ENCODE measurements at regions not wholly inside any gene's neighbourhood (a gene's known extent, or its start where the extent isn't known, plus 50 kb on each side); places are given as distances from the start of the nearest gene placed in this dataset.

DNA sequence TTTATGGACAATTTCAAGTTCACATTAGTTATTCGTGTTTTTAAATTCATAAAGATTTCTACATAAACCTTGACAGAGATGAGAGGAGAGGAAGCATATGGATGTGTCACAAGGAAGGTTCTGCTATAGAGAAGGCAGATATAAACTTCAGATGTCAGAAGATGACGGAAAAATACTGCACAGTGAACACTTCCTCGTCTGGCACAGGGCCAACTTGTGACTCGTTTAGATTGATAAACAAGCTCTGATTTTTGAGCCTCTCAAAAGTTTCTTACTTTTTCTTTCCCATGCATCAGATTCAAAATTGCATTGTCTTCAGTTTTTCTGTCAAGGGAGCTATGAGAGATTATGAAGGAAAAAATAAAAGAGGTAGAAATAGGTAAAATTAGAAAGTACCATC lies 156.4 kb upstream of the MINDY3 start:
- Histone ChIP-seq H2BK5ac (ENCODE audit: low read depth, low read length) (no peak overlapping the region), H3K9me3 (ENCODE audit: insufficient read depth in 2 of 2, low read depth in 1 of 2, low read length in 1 of 2) (peaks cover 0 to 2% of the 10 kb centered on the region in 2 experiments; a peak in 3 of 4 replicates), H3K4me3 (ENCODE audit: extremely low read depth in 1 of 4, insufficient read depth in 2 of 4, low read depth in 3 of 4, low read length in 4 of 4) (no peak overlapping the region), H2BK12ac (ENCODE audit: low read depth, low read length) (no peak overlapping the region), H3K18ac (ENCODE audit: extremely low read depth, low read length) (no peak overlapping the region), H3K4me1 (replicated peaks in 1 of 4; ENCODE audit: control insufficient read depth in 3 of 4, insufficient read depth in 4 of 4, low read length in 3 of 4) (no peaks in the 10 kb centered on the region), H2BK20ac (ENCODE audit: low read length) (no peak overlapping the region), H4K20me1 (replicated peaks in 1 of 2; ENCODE audit: control insufficient read depth in 1 of 2, insufficient read depth in 2 of 2, low read length in 2 of 2) (no peaks in the 10 kb centered on the region), H4K5ac (ENCODE audit: insufficient read length, low read depth, low read length) (no peak overlapping the region), H3K23me2 (ENCODE audit: low read depth, low read length) (no peaks in the 10 kb centered on the region), H2AK5ac (ENCODE audit: low read depth, low read length) (no peak overlapping the region), H3K27me3 (replicated peaks in 1 of 4; ENCODE audit: control insufficient read depth in 3 of 4, extremely low read depth in 1 of 4, insufficient read depth in 3 of 4, low read length in 3 of 4) (peaks cover 0 to 1% (median 0%) of the 10 kb centered on the region in 4 experiments; a peak in 1 of 7 replicates), H3K14ac (ENCODE audit: insufficient read length) (no peak overlapping the region), H3K36me3 (ENCODE audit: control insufficient read depth in 2 of 4, insufficient read depth in 4 of 4, low read length in 3 of 4) (no peaks in the 10 kb centered on the region), H3K79me1 (ENCODE audit: low read depth, low read length) (no peaks in the 10 kb centered on the region), H3K4me2 (ENCODE audit: insufficient read depth in 1 of 2, low read depth in 2 of 2, low read length in 2 of 2) (no peak overlapping the region), H4K91ac (replicated peaks; ENCODE audit: insufficient read length, low read length) (no peak overlapping the region), H3K4ac (replicated peaks; ENCODE audit: insufficient read length, low read depth, low read length) (no peak overlapping the region), H3K23ac (ENCODE audit: insufficient read length) (no peak overlapping the region), H2BK120ac (replicated peaks; ENCODE audit: low read depth, low read length) (no peak overlapping the region), H3K79me2 (ENCODE audit: control insufficient read depth in 1 of 2, insufficient read depth in 2 of 2, low read length in 2 of 2) (no peaks in the 10 kb centered on the region), H3K56ac (replicated peaks; ENCODE audit: insufficient read length, low read depth, low read length) (no peak overlapping the region), H3K27ac (ENCODE audit: low read depth, low read length) (no peak overlapping the region), H4K8ac (ENCODE audit: extremely low read depth, insufficient read depth, low read length) (no peak overlapping the region), H3K9ac (replicated peaks in 1 of 4; ENCODE audit: extremely low read depth in 1 of 4, low read depth in 3 of 4, low read length in 3 of 4) (no peak overlapping the region), H2AFZ (ENCODE audit: low read length) (no peak overlapping the region), H2BK15ac (ENCODE audit: low read length) (no peak overlapping the region)
- ChIA-PET POLR2A (ENCODE audit: partially characterized antibody) (no interaction called here), CTCF (ENCODE audit: partially characterized antibody) (interaction anchor here (1.0 kb wide), 1 partner anchor 760 kb away, joined by 3 read pairs; no protein-coding TSS in a partner anchor)
- FAIRE-seq (no peak), DNase-seq (ENCODE audit: low read depth in 1 of 2, low spot score in 2 of 2) (no peak)
- WGBS, 2 experiments (ENCODE audit: extremely low coverage in 1 of 2, insufficient coverage in 1 of 2, insufficient read length in 1 of 2, insufficient replicate concordance in 2 of 2, low coverage in 1 of 2, low lambda C conversion rate in 2 of 2, missing lambda C conversion rate in 1 of 2): 85% methylated on average over 4 of the region's 4 CpGs; no CpG with 5 or more reads in 1 of the 2 experiments
- TF ChIP-seq MAFK (IDR thresholded peaks at IDR 0.05; ENCODE audit: low read depth, low read length) (no peak), SIRT6 (IDR thresholded peaks at IDR 0.05; ENCODE audit: low read length) (no peak), KDM5A (IDR thresholded peaks at IDR 0.05; ENCODE audit: low read length) (no peak), ATF3 (IDR thresholded peaks at IDR 0.05; ENCODE audit: insufficient read depth, low read depth, low read length) (no peak), TBP (IDR thresholded peaks at IDR 0.05; ENCODE audit: low read depth, low read length) (no peak), CREB1 (IDR thresholded peaks at IDR 0.05) (no peak), EP300 (IDR thresholded peaks at IDR 0.05; ENCODE audit: borderline replicate concordance in 1 of 2, low read depth in 2 of 2, low read length in 2 of 2) (no peak), SUZ12 (IDR thresholded peaks at IDR 0.05; ENCODE audit: low read length) (no peak), SP4 (IDR thresholded peaks at IDR 0.05; ENCODE audit: low read length) (no peak), CHD1 (IDR thresholded peaks at IDR 0.05; ENCODE audit: low read depth, low read length) (no peak), SP1 (IDR thresholded peaks at IDR 0.05; ENCODE audit: low read depth, low read length) (no peak), CEBPB (IDR thresholded peaks at IDR 0.05; ENCODE audit: low read depth, low read length) (no peak)
- TF ChIP-seq, protein P1, sequence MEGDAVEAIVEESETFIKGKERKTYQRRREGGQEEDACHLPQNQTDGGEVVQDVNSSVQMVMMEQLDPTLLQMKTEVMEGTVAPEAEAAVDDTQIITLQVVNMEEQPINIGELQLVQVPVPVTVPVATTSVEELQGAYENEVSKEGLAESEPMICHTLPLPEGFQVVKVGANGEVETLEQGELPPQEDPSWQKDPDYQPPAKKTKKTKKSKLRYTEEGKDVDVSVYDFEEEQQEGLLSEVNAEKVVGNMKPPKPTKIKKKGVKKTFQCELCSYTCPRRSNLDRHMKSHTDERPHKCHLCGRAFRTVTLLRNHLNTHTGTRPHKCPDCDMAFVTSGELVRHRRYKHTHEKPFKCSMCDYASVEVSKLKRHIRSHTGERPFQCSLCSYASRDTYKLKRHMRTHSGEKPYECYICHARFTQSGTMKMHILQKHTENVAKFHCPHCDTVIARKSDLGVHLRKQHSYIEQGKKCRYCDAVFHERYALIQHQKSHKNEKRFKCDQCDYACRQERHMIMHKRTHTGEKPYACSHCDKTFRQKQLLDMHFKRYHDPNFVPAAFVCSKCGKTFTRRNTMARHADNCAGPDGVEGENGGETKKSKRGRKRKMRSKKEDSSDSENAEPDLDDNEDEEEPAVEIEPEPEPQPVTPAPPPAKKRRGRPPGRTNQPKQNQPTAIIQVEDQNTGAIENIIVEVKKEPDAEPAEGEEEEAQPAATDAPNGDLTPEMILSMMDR (IDR thresholded peaks at IDR 0.05; ENCODE audit: control extremely low read depth in 1 of 3, insufficient read depth in 1 of 3, low read depth in 1 of 3, low read length in 3 of 3): no peak
